Omental fat pad (tissue), 3 donors: ENCODE measurements at regions not wholly inside any gene's neighbourhood (a gene's known extent, or its start where the extent isn't known, plus 50 kb on each side); places are given as distances from the start of the nearest gene placed in this dataset.

Experiments
- ATAC-seq: fragments of 150-250 bp; one replicate; pipeline ENCODE4 v1.9.1; 2016; ENCODE audit warnings: mild to moderate bottlenecking, moderate library complexity; ENCODE audit not compliant: low FRiP score
- DNase-seq: peaks from one replicate; pipeline ENCODE4 v3.0.0-alpha.2; 2019; ENCODE audit warnings: low spot score
- TF ChIP-seq, protein P1 (sequence below), 3 donors: fragments of 450-650 bp; IDR thresholded peaks; one replicate each; pipeline ENCODE4 v1.5.1; 2016 to 2017; ENCODE audit warnings: antibody characterized with exemption in 3 of 3, mild to moderate bottlenecking in 3 of 3, moderate library complexity in 2 of 3

DNA sequence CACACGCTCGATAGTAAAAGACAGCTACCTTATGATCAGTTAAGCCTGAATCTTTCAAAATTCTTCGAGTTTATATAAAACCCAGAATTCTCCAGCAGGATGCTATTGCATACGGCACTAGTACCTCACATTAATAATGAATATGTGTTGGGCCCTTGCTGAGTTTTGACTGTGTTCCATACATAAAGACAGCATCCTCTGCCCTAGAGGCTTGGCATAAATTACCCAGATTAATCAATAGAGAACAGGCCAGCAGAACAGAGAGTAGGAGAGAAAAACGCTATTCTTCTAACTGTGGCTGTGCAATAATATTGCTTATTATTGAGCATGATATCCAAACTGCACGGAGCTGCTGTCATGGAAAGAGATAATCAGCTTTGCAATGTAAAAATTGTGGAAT, 194.3 kb downstream of the SOX11 start:
- TF ChIP-seq, protein P1, sequence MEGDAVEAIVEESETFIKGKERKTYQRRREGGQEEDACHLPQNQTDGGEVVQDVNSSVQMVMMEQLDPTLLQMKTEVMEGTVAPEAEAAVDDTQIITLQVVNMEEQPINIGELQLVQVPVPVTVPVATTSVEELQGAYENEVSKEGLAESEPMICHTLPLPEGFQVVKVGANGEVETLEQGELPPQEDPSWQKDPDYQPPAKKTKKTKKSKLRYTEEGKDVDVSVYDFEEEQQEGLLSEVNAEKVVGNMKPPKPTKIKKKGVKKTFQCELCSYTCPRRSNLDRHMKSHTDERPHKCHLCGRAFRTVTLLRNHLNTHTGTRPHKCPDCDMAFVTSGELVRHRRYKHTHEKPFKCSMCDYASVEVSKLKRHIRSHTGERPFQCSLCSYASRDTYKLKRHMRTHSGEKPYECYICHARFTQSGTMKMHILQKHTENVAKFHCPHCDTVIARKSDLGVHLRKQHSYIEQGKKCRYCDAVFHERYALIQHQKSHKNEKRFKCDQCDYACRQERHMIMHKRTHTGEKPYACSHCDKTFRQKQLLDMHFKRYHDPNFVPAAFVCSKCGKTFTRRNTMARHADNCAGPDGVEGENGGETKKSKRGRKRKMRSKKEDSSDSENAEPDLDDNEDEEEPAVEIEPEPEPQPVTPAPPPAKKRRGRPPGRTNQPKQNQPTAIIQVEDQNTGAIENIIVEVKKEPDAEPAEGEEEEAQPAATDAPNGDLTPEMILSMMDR (IDR thresholded peaks at IDR 0.05) = no peak
- DNase-seq (no peak), ATAC-seq (no peak)

DNA sequence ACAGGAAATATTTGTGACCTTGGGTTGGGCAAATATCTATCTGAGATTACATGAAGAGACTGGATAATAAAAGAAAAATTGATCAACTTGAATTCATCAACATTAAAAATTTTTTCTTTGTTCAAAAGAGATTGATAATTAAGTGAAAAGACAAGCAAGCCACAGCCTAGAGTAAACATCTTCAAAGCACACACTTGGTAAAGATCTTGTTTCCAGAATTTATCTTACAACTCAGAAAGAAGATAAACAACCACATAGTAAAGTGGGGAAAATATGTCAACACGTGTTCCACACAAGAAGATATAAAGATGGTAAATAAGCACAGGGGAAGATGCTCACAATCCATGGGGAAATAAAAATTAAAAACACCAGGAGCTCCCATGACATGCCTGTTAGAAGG, 195.9 kb downstream of the SOX11 start:
- TF ChIP-seq, protein P1 (IDR thresholded peaks at IDR 0.05) = no peak
- DNase-seq (no peak), ATAC-seq (no peak)

DNA sequence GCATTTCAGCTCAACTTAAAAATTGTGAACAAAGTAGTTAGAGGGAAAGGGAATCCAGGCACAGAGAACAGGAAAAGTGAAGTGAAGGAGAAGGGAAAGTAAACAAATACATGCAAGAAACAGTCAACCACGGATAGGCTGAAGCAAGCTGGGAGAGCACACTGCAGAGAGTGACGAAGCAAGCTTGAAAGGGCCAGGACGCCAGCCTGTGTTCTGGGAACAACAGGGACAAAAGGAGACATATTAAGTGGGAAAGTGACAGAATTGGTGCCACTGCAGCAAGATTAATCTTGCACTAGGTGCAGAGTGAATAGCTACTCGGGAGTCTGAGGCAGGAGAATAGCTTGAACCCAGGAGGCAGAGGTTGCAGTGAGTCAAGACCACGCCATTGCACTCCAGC, 197.3 kb downstream of the SOX11 start:
- ATAC-seq = no peak
- TF ChIP-seq, protein P1 (IDR thresholded peaks at IDR 0.05) = no peak
- DNase-seq = no peak

DNA sequence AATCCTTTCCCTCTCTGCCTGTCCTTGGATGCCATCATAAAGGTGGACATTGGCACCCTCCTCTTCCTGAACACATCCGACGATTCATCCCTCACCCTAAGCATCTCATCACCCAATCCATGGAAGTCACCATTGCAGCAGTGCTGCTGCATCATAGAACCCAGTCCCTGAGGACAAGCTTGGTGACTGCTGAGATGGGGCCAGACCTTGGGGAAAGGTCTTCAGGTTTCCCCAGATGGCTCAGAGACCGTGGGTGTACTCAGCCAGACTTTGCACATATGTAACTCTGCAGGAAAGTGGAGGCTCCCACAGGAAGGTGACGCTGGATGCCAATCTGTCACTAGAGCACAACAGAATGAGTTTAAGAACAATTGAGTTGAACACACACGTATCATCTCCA, 202.2 kb downstream of the SOX11 start:
- DNase-seq (no peak), ATAC-seq (no peak)
- TF ChIP-seq, protein P1 (IDR thresholded peaks at IDR 0.05) = no peak

DNA sequence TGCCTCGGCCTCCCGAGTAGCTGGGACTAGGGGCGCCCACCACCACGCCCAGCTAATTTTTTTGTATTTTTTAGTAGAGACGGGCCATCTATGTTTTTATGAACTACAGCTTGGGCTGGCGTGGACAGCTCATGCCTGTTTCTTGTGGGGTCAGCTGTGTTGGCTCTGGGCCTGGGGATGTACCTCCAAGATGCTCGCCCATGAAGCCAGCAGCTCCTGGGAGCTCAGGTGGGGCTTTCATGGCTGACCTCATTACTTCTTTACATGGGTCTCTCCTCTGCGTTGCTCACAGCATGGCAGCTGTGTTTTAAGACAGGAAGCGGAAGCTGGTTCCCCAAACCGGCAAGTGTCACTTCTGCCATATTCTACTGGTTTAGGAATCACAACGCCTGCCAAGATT, 203.1 kb downstream of the SOX11 start:
- ATAC-seq (no peak), DNase-seq (no peak)
- TF ChIP-seq, protein P1 (IDR thresholded peaks at IDR 0.05) = no peak

DNA sequence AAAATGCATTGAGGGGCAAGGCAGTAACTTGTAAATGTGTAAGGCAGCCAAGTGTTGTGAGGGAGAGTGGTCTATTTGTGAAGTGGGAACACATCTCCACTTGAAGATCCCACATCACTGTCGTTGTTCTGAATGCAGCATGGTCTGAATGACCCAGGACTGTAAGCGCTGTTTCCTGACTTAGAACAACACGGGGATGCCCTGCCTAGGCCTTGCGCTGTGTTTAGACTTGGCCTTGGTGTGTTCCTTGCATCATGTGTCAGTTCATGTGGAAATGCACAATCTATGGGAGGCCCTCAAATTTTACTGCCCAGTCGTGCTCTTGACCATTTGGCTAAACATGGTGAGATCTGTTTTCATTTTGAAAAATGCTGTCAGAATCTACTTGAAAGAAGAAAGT, 205.1 kb downstream of the SOX11 start:
- no peak for ATAC-seq
- DNase-seq = no peak
- TF ChIP-seq, protein P1 (IDR thresholded peaks at IDR 0.05) = no peak

DNA sequence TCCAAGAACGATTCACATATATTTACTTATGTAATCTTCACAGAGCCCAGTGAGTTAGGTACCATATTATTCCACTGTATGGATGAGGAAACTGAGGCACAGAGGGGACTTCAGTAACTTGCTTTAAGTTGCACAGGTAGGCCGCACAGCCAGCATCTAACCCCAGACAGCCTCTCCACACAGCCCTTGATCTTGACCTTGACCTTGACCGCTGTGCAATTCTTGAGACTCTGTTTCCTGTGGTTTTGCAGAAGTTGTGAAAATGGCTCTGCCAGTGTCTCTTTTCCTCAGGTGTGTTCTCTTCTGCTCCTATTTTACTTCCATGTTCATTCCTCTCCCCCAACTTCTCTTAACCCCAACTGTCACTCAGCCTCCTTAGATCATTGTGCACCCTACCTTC, 206.5 kb downstream of the SOX11 start:
- DNase-seq = no peak
- no peak for ATAC-seq
- TF ChIP-seq, protein P1 (IDR thresholded peaks at IDR 0.05) = no peak
